NCI-H460 (cell line): ENCODE measurements at regions not wholly inside any gene's neighbourhood (a gene's known extent, or its start where the extent isn't known, plus 50 kb on each side); places are given as distances from the start of the nearest gene placed in this dataset.
"Not testable (repeated sequence)": the region's sequence is repeated elsewhere in the genome, so short reads cannot be mapped to it uniquely, and the experiment has no call there.

Source experiments
- DNase-seq: peaks from one replicate; pipeline ENCODE4 v3.0.0-alpha.2; 2016; ENCODE audit warnings: low read depth; ENCODE audit errors: extremely low read depth
- small RNA-seq, 2 experiments: library from RNA; depleted of rRNA; stranded (forward); fragments of <200 nt; gene quantifications; one replicate each; pipeline ENCODE3, GENCODE V24; 2014

DNA sequence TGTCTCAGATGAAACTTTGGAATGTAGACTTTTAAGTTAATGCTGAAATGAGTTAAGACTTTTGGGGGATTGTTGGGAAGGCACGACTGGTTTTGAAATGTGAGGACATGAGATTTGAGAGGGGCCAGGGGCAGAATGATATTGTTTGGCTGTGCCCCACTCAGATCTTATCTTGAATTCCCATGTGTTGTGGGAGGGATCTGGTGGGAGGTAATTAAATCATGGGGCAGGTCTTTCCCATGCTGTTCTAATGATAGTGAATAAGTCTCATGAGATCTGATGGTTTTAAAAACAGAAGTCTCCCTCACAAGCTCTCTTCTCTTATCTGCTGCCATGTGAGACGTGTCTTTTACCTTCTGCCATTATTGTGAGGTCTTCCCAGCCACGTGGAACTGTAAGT is 127.6 kb upstream of the MGAT4C start:
- not testable (repeated sequence) for DNase-seq

DNA sequence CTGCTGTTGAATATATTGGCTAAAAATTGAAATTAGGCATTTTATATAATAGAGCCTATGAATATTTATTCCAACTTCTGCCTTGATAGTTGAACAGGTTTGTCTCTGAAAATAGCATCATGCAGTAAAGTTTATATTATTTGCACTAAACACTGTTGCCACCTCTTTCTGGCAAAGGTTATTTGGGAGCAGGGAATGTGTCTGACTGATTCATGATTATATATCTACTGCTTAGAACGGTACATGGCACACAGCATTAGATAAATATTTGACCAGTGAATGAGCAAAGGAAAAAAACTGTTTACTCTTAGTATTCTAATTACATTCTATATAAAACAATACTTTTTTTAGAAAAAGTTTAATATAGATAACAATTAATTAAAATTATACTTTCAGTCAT is 123.1 kb upstream of the MGAT4C start:
- no peak for DNase-seq

DNA sequence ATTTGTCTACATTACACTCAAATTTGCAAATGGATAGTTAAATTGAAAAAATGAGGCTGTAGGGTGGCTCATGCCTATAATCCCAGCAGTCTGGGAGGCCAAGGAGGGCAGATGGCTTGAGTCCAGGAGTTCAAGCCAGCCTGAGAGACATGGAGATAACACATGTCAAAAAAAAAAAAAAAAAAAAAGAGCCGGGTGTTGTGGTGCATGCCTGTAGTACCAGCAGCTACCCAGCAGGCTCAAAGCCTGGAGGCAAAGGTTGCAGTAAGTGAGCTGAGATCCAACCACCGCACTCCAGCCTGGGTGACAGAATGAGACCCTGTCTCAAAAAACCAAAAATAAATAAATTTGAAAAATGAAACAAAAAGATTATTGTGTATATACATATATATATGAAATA is 119.9 kb upstream of the MGAT4C start:
- no peak for DNase-seq

DNA sequence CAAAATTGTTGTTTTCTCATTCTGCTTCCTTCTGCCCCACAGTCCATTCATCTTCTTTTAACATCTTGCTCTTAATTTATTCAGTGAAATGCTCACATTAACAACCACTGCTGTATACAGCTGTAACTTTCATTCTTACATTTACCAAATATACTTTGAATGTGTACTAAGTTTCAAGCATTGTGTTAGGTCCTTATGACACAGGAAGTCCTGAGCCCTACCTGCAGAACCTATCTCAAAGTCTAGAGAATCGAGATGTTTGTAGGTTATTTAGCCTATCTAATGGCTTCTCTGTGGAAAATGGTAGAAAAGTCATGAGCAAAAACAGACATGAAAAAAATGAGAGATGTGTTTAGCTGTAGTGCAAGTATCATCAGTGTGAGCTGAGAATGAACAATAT is 117.6 kb upstream of the MGAT4C start:
- DNase-seq, result no peak

DNA sequence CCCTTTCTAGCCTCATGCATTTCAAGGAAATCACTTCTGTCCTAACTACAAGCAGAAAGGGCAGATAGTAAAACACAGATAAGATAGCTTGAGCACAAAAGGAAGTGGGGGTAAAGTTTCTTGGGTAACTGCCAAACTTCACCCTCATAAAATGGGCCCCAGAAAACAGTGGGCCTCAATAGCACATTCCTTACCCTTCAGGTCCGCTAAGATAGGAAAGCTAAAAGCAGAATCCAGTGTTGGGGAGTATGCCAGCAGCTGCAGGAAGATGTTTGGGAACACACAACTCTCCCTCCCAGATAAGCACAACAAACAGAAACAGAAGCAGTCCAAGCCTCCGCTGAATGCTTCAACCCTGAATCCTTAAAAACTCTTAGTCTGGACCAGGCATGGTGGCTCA is 110.9 kb upstream of the MGAT4C start:
- DNase-seq, result no peak

DNA sequence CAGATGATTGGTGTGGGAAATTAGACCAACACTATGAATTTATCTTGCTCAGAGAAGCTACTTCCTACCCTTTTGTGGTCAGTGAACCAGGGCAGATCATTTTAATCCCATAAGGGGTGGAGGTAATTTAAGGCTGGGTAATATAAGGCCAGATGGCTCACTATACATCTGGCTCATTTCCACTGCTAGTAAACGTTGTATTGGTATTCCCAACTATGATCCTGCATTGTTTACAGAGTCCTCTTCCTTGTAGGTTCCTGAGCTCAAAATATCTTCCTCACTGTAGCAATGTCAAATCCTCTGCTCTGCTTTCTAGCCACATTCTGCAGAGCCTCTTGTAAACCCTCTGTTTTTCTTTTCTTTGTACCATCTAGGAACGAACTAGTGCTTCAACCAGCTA is 93.0 kb upstream of the MGAT4C start:
- no peak for DNase-seq

DNA sequence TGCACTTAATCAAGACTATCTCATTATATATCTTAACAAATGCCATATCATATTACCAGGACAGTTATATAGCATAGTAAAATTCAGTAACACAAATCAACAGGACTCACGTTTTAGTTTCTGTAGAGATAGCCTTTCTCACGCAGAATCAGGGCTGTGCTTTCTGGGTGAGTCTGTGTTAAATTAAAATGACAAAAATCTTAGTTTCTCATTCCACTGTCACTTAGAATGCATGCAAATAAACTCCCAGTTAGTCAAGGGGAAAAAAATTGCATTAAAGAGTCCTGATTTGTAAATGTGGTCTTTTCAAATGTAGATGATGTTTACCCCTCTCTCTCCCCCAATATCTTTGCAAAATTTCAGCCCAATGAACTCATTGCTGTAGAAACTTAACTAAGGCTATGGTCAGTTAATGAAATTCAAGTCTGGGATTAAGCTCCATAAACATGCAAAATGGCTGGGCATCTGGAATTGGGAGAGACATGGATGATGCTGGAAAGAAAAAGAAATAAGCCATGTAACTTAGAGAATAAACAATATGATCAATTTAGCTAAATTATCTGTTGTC is 77.8 kb upstream of the MGAT4C start:
- DNase-seq, result no peak

DNA sequence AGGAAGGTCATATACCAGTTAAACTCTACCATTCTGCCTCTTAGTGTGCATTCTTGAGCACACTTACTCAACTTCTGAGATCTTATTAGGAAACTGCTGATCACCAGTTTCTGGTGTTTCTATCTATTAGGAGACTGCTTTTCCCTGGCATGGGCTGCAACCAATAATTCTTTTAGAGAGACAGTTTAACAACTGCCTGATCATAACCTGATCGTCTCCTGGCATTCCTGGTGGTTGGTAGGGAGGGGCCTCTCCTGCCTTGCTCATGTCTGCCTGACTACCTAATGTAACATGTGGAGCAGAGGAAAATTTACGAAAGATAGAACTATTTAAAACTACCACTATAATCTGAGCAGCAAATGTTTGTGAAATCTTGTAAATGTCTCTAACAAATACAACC is 75.3 kb upstream of the MGAT4C start:
- no peak for DNase-seq

DNA sequence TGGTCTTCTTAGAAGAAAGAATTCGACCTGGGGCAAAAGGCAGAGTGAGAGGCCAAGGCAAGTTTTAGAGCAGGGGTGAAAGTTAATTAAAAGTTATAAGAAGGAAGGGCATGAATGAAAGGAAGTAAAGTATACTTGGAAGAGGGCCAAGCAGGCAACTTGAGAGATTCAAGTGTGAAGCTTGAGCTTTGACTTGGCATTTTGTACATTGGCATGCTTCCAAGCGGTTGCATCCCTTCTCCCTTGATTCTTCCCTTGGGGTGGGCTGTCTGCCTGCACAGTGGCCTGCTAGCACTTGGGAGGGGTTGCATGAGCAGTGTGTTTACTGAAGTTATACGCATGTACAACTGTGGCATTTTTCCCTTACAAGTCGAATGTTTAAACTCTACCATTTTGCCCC is 74.8 kb upstream of the MGAT4C start:
- DNase-seq, result no peak

DNA sequence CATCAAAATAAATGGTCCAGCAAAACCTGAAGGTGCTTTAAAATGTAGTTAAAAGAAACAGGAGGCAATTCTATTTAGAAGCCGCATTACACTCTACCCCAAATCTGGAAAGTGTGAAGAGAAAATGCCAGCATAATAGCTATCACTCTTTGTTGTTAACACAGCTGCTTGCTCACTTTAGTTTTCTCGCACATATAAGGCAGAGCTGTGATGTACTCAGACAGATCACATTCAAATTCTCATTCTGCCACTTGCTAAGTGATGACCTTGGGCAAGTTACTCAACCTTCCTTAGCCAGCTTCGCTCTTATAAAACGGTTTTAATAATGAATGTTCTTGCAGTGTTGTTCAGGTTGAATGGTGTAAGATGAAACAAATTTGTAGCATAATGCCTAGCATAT is 56.0 kb upstream of the MGAT4C start:
- DNase-seq, result no peak

Small RNA genes lying in the stretch of these regions (small RNA-seq; reads per million reads assigned to genes)
- 0 reads per million in 2 experiments for gene AC079598.2
- 0.12 to 0.21 reads per million in 2 experiments for gene AC079598.3
- 0 reads per million in 2 experiments for gene AC079598.4
- gene CYCSP30, result 0 reads per million in 2 experiments
